ENCODE measurements at regions not wholly inside any gene's neighbourhood (a gene's known extent, or its start where the extent isn't known, plus 50 kb on each side); places are given as distances from the start of the nearest gene placed in this dataset.

GRCh38 chr2:83665154-83665553 is 793.9 kb downstream of the SUCLG1 start:
- TF ChIP-seq CTCF (IDR thresholded peaks at IDR 0.05; ENCODE audit: poor library complexity) (no peak), EZH2 (IDR thresholded peaks at IDR 0.05; ENCODE audit: borderline replicate concordance) (no peak), EZH2phosphoT487 (IDR thresholded peaks at IDR 0.05; ENCODE audit: low read depth, severe bottlenecking, unreplicated experiment) (no peak)
